HCT116 (cell line): ENCODE measurements at regions not wholly inside any gene's neighbourhood (a gene's known extent, or its start where the extent isn't known, plus 50 kb on each side); places are given as distances from the start of the nearest gene placed in this dataset.

Experiments
- EGR1 ChIP-seq: IDR thresholded peaks from 2 replicates; pipeline ENCODE4 v1.6.1; 2012; ENCODE audit warnings: low read depth
- EZH2 ChIP-seq: fragments of 200-600 bp; sonication (generic); IDR thresholded peaks from 2 replicates; pipeline ENCODE4 v1.6.1; 2017; ENCODE audit warnings: antibody characterized with exemption, mixed run types
- EZH2phosphoT487 ChIP-seq: fragments of 200-600 bp; IDR thresholded peaks from 2 replicates; pipeline ENCODE4 v1.6.1; 2018; ENCODE audit warnings: antibody characterized with exemption, borderline replicate concordance
- POLR2AphosphoS5 ChIP-seq: IDR thresholded peaks from 2 replicates; pipeline ENCODE4 v1.6.1; 2011; ENCODE audit warnings: mild to moderate bottlenecking, low read depth, low read length, moderate library complexity
- REST ChIP-seq: IDR thresholded peaks from 2 replicates; pipeline ENCODE4 v1.6.1; 2012; ENCODE audit warnings: low read depth
- SIN3A ChIP-seq: IDR thresholded peaks from 2 replicates; pipeline ENCODE4 v1.6.1; 2012; ENCODE audit warnings: low read depth
- SP1 ChIP-seq: IDR thresholded peaks from 2 replicates; pipeline ENCODE4 v1.6.1; 2012; ENCODE audit warnings: low read depth
- SRF ChIP-seq: IDR thresholded peaks from 2 replicates; pipeline ENCODE4 v1.6.1; 2012; ENCODE audit warnings: low read depth
- ZNF274 ChIP-seq: fragments of 200-500 bp; sonication (Bioruptor generic); IDR thresholded peaks from 2 replicates; pipeline ENCODE4 v1.6.1; 2014; ENCODE audit warnings: mild to moderate bottlenecking, low read depth, low read length, inconsistent platforms
- TF ChIP-seq, protein P1 (sequence below), 3 experiments: fragments of 200-600 bp in 1 of 3; sonication (generic) in 1 of 3; IDR thresholded peaks in 2 of 3; conservative IDR thresholded peaks in 1 of 3; 2 replicates each; pipeline ENCODE4 v1.5.1; 2012 to 2017; ENCODE audit warnings: low read depth in 2 of 3, low read length in 2 of 3, antibody characterized with exemption in 1 of 3, borderline replicate concordance in 1 of 3, control low read depth in 1 of 3, mild to moderate bottlenecking in 1 of 3, mixed read lengths in 1 of 3, mixed run types in 1 of 3, moderate library complexity in 1 of 3; ENCODE audit not compliant: insufficient read depth in 1 of 3
- TF ChIP-seq, protein P2 (sequence below): IDR thresholded peaks from 2 replicates; pipeline ENCODE4 v1.6.1; 2011; ENCODE audit warnings: mild to moderate bottlenecking, low read length, moderate library complexity; ENCODE audit not compliant: insufficient replicate concordance; ENCODE audit errors: extremely low read depth
- TF ChIP-seq, protein P3 (sequence below): IDR thresholded peaks from 2 replicates; pipeline ENCODE4 v1.6.1; 2012

DNA sequence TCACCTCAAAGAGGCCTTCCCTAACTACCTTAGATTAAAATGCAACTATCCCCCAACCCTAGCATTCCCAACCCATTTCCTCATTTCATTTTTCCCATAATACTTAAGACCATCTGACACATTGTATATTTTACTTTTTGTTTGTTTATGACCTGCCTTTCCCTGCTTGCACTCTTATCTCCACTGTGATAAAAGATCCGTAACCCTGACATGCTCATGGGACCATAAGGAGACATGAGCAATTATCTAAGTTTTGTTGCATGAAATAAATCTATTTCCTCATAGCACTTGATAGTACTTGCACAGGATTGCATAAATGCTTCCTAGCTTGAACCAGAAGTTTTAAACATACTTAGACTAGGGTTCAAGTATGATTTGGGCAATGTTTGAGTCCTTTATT lies 323.7 kb downstream of the NPR3 start:
- TF ChIP-seq, protein P1, sequence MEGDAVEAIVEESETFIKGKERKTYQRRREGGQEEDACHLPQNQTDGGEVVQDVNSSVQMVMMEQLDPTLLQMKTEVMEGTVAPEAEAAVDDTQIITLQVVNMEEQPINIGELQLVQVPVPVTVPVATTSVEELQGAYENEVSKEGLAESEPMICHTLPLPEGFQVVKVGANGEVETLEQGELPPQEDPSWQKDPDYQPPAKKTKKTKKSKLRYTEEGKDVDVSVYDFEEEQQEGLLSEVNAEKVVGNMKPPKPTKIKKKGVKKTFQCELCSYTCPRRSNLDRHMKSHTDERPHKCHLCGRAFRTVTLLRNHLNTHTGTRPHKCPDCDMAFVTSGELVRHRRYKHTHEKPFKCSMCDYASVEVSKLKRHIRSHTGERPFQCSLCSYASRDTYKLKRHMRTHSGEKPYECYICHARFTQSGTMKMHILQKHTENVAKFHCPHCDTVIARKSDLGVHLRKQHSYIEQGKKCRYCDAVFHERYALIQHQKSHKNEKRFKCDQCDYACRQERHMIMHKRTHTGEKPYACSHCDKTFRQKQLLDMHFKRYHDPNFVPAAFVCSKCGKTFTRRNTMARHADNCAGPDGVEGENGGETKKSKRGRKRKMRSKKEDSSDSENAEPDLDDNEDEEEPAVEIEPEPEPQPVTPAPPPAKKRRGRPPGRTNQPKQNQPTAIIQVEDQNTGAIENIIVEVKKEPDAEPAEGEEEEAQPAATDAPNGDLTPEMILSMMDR (IDR thresholded peaks at IDR 0.05 in 2 of 3, conservative IDR thresholded peaks at IDR 0.05 in 1 of 3; ENCODE audit: borderline replicate concordance in 1 of 3, insufficient read depth in 1 of 3, low read depth in 2 of 3, low read length in 2 of 3), result no peak
- TF ChIP-seq EGR1 (no peak), SIN3A (no peak), EZH2phosphoT487 (no peak), SP1 (no peak), POLR2AphosphoS5 (no peak), EZH2 (no peak), ZNF274 (no peak), SRF (no peak), REST (no peak)
- TF ChIP-seq, protein P2, sequence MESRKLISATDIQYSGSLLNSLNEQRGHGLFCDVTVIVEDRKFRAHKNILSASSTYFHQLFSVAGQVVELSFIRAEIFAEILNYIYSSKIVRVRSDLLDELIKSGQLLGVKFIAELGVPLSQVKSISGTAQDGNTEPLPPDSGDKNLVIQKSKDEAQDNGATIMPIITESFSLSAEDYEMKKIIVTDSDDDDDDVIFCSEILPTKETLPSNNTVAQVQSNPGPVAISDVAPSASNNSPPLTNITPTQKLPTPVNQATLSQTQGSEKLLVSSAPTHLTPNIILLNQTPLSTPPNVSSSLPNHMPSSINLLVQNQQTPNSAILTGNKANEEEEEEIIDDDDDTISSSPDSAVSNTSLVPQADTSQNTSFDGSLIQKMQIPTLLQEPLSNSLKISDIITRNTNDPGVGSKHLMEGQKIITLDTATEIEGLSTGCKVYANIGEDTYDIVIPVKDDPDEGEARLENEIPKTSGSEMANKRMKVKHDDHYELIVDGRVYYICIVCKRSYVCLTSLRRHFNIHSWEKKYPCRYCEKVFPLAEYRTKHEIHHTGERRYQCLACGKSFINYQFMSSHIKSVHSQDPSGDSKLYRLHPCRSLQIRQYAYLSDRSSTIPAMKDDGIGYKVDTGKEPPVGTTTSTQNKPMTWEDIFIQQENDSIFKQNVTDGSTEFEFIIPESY, result no peak
- TF ChIP-seq, protein P3, sequence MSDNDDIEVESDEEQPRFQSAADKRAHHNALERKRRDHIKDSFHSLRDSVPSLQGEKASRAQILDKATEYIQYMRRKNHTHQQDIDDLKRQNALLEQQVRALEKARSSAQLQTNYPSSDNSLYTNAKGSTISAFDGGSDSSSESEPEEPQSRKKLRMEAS, result no peak
